HCT116 (cell line): ENCODE measurements at regions not wholly inside any gene's neighbourhood (a gene's known extent, or its start where the extent isn't known, plus 50 kb on each side); places are given as distances from the start of the nearest gene placed in this dataset.

Experiments used
- CTCF ChIP-seq, 3 experiments: fragments of 200-600 bp in 1 of 3; sonication (generic) in 1 of 3; IDR thresholded peaks in 2 of 3; conservative IDR thresholded peaks in 1 of 3; 2 replicates each; pipeline ENCODE4 v1.5.1; 2012 to 2017; ENCODE audit warnings: low read depth in 2 of 3, low read length in 2 of 3, antibody characterized with exemption in 1 of 3, borderline replicate concordance in 1 of 3, control low read depth in 1 of 3, mild to moderate bottlenecking in 1 of 3, mixed read lengths in 1 of 3, mixed run types in 1 of 3, moderate library complexity in 1 of 3; ENCODE audit not compliant: insufficient read depth in 1 of 3
- EZH2 ChIP-seq: fragments of 200-600 bp; sonication (generic); IDR thresholded peaks from 2 replicates; pipeline ENCODE4 v1.6.1; 2017; ENCODE audit warnings: antibody characterized with exemption, mixed run types
- POLR2A ChIP-seq: IDR thresholded peaks from 2 replicates; pipeline ENCODE4 v1.7.0; 2011; ENCODE audit warnings: borderline replicate concordance; ENCODE audit not compliant: insufficient read depth, insufficient read length; ENCODE audit errors: extremely low read depth
- POLR2AphosphoS5 ChIP-seq: IDR thresholded peaks from 2 replicates; pipeline ENCODE4 v1.6.1; 2011; ENCODE audit warnings: mild to moderate bottlenecking, low read depth, low read length, moderate library complexity
- RAD21 ChIP-seq: IDR thresholded peaks from 2 replicates; pipeline ENCODE4 v1.6.1; 2012; ENCODE audit warnings: low read depth, mild to moderate bottlenecking

- TF ChIP-seq CTCF (IDR thresholded peaks at IDR 0.05 in 2 of 3, conservative IDR thresholded peaks at IDR 0.05 in 1 of 3; ENCODE audit: borderline replicate concordance in 1 of 3, insufficient read depth in 1 of 3, low read depth in 2 of 3, low read length in 2 of 3) = no peak
- TF ChIP-seq POLR2AphosphoS5 = no peak
- TF ChIP-seq RAD21 = no peak
- TF ChIP-seq POLR2A = no peak
- TF ChIP-seq EZH2 = no peak
These were observed 200.0 kb upstream of the NAV2 start for GRCh38 chr11:19512618-19513017.
